CD4-positive, alpha-beta T cell treated with Interleukin-15 for 4 hours (primary cell): ENCODE measurements at regions not wholly inside any gene's neighbourhood (a gene's known extent, or its start where the extent isn't known, plus 50 kb on each side); places are given as distances from the start of the nearest gene placed in this dataset.
"Not testable (repeated sequence)": the region's sequence is repeated elsewhere in the genome, so short reads cannot be mapped to it uniquely, and the experiment has no call there.

Source experiments
- DNase-seq: peaks from one replicate; pipeline ENCODE4 v3.0.0-alpha.2; 2020; ENCODE audit warnings: low spot score

DNA sequence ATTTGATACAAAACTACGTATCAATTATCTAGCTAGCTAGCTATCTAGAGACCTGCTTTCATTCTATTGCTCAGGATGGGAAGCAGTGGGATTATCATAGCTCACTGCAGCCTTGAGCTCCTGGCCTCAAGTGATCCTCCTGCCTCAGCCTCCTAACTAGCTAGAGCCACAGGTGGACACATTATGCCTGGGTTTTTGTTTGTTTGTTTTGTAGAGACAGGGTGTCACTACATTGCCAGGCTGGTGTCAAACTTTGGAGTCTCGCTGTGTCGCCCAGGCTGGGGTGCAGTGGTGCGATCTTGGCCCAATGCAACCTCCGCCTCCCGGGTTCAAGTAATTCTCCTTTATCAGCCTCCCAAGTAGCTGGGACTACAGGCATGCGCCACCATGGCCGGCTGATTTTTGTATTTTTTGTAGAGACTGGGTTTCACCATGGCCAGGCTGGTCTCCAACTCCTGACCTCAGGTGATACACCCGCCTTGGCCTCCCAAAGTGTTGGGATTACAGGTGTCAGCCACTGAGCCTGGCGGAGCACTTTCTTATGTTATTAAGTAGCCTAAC lies 122.5 kb upstream of the FBXO28 start:
- not testable (repeated sequence) for DNase-seq

DNA sequence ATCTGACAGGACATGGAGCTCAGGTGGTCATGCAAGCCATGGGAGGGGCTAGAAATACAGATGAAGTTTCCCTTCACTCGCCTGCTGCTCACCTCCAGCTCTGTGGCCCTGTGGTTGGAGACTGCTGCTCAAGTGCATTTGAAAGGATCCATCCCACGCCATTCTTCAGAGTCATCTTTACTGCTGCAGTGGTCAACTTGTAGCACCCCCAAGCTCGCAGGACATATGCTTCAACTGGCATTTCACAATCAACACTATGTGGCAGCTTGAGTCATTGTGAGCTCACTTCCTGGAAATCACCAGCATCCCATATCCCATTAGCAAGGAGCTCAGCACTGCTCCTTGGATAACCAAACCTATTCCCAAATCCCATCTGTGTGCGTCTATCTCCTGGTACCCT lies 116.2 kb upstream of the TP53BP2 start:
- DNase-seq: not testable (repeated sequence)

DNA sequence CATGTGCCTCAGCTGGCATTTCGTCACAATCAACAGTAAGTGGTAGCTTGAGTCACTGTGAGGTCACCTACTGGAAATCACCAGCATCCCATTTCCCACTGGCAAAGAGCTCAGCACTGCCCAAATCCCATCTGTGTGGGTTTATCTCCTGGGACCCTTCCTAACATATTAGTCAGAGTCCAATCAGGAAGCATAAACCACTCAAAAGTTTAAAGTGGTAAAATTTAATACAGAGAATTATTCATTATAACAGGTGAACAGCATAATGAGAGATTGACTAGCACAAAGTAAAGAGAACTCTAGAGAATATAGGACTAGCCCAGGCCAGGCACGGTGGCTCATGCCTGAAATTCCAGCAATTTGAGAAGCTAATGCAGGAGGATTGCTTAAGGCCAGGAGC lies 107.1 kb upstream of the TP53BP2 start:
- DNase-seq: not testable (repeated sequence)

DNA sequence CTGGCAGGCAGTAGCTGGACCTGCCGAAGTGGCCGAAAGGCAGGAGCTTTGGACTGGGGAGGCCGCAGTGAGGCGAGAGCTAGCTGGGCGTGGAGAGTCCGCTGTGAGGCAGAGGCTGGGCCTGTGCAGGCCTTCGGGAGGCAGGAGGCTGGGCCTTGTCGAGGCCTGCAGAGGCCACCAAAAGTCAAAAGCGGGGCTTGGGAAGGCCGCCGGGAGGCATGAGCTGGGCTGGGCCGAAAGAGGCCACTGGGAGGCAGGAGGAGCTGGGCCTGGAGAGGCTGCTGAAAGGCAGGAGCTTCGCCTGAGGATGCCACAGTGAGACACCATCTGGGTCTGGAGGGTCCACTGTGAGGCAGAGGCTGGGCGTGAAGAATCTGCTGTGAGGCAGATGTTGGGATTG lies 105.8 kb upstream of the TP53BP2 start:
- DNase-seq: not testable (repeated sequence)

DNA sequence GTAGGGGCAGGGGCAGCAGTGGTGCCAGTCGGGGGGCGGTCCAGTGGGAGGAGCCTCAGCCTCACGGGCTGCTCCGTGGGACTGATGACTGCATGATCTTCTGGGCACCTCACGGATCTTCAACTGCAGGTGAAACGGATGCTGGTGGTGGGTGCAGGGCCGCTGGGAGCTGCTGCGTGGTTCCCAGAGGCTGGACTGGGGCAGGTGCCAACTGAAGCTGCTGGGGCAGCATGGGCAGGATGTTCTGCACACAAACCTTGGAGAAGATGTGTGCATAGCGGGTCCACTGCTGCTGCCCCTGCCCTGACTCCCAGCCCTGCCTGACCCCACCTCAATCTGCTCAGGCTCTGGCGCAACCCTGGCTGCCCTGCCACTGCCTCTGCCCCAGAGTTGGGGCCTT lies 104.2 kb upstream of the TP53BP2 start:
- not testable (repeated sequence) for DNase-seq

DNA sequence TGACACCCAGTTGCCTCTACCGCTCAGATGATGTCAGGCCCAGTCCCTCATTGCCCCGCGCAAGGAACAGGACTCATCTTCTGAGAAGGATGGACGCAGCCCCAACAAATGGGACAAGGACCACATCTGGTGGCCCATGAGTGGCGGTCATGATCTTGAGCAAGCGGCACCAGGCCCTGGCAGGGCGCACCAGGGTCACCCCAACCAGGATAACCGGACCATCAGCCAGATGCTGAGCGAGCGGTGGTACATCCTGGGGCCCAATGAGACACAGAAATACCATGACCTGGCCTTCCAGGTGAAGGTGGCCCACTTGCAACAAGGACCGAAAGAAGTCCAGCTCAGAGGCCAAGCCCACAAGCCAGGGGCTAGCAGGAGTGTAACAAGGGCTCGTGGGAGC lies 102.3 kb upstream of the TP53BP2 start:
- not testable (repeated sequence) for DNase-seq

DNA sequence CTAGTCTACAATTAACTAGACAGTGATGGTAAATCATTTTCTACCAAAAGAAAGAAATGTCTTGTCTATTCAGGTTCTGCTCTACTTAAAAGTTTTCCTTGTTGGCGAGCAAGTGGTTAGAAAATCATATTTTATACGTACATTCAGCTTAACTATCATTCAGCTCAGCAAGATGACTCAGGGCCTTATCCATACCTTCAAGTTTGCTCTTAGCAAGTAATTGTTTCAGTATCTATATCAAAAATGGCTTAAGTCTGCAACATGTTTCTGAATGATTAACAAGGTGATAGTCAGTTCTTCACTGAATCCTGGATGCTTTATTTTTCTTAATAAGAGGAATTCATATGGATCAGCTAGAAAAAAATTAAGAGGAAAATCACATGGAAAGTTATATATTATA lies 90.8 kb upstream of the TP53BP2 start:
- DNase-seq: not testable (repeated sequence)

DNA sequence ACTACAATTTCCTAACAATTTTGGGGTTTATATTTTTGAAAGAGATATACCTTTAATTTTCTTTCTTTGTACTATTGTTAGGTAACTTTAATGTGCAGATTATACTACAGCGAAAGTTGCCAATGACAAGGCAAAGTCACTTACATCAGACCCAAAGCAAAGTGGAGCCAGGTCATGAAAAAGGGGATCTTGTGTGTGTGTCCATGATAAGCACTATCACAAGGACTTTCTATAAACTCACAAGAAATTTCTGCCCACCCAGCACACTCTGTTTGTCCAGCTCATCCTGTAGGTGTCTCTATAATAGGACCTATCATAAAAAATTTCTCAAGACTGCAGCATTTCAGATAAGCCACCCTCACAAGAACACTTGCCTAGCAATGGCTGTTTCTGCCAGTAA lies 85.7 kb upstream of the TP53BP2 start:
- not testable (repeated sequence) for DNase-seq

DNA sequence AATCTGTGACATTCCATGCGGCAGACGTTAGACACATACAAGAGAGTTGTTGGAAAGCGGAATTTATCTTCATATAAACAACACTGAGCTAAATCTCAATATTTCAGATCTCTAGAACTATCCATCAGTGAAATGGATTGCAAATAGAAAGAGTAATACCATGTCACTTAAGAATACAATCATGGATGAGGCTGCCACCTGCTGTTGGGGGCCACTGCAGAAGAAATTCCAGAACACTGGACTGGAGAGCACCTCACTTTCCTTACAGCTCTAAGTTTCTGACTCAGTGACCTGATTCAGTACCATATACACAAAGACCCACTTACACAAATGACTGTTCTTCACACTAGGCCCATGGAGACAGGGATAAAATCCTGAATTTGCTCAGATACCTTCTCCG lies 75.1 kb upstream of the TP53BP2 start:
- not testable (repeated sequence) for DNase-seq

DNA sequence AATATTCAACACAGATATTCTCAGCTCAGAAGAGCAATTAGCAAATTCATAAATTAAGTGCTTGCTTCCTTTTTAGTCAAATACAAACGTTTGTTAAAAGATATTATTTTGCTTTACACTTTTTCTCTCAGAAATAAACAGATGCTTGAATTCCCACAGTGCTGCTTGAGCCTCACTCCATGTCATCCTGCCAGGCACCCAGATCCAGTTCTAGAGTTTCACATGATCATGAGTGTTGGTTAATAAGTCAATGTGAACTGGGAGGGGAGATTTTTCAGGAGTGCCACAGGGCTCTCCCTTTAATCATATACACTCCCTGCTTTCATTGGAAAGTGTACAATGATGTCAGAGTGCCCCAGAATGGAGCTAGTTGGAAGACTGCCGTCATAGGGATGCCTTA lies 69.7 kb upstream of the TP53BP2 start:
- not testable (repeated sequence) for DNase-seq

DNA sequence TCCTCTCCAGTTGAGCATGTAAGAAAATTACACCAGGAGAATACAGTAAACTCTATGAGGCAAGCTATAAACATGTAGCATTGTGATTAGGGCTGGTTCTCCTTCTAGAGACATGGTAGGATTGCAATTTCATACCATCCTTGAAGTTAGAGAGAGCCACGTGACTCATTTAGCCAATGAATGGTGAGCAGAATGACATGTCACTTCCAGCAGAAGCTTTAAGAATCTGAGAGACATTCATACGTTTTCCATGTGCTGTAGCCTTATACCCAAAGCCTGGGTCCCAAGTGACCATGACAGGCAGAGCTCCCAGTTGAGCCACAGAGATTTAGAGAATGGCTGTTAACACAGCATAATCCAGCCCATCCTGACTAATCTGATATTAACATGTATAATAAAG lies 68.0 kb upstream of the TP53BP2 start:
- DNase-seq: not testable (repeated sequence)

DNA sequence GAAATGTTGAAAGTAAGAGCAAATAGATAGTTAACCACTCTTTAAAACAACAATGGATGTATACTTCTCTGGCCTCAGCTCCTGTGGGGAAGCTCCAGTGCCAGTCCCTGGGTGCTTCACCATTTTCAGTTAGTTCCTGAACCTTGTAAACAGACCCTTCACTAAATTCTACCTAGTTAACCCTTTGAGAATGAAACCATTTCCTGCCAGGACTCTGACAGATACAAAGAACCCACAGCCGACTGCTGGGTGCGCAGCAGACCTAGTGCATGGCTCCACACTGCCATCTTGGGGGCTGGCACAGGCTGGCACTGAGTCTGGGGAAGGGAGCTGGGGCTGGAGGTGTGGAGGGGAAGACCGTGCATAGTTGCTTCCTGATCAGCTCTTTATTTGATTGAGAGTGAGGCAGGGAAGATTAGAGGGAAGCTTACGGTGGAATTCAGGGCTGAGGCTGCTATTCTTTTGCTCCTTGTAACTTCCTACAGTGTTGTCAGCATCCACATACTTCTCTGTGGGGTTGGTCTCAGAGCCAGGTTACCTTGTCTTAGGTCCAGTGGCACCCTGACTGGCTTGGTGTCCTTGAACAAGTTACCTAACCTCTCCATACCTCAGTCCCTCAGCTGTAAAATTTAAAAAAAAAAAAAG lies 62.3 kb upstream of the TP53BP2 start:
- peak; percentile 27 for DNase-seq

DNA sequence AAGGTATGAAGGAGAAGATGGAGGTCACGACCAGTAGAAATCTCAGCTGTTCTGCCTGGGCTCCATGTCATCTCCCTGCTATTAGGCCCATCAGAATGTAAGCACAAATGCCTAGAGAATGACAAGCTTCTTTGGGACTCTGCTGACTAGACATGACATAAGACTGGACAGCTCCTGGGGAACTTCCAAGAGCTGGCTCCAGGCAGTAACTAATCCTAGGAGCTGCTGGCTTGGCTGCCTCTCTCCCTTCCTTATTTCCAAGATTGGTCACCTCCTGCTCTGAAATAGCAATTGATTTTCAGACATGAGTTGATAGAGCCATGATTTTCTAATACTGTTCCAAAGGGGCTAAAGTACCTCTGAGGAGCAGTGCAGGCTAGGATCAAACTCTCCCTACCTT lies 57.5 kb upstream of the TP53BP2 start:
- DNase-seq: not testable (repeated sequence)

DNA sequence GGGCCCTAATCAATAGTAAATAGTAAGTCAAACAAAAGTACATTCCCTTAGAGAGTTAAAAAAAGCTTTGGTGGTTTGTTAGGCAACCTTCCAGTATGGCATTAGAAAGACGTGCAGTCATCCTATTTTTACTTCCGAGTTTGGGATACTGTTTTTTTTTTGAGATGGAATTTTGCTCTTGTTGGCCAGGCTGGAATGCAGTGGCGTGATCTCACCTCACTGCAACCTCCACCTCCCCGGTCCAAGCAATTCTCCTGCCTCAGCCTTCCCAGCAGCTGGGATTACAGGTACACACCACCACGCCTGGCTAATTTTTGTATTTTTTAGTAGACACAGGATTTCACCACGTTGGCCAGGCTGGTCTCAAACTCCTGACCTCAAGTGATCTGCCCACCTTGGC lies 54.0 kb upstream of the TP53BP2 start:
- DNase-seq: not testable (repeated sequence)

DNA sequence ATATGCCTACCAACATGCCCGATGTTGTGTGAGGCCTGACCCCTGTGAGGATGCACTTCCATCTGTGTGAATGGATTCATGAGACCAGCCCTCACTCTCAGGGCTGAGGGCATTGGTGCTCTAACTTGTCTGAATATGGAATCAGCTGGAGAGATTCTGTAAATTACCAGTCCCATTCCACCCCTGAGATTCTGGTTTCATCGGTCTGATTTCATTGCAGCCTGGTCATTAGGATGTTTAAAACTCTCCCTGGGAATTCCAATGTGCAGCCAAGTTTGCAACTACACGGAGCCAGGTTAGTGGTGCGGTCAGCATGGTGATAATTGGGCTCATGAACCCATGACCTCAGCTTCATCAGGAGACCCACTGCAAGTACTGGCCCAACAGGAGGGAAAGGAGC lies 51.4 kb upstream of the TP53BP2 start:
- DNase-seq: not testable (repeated sequence)

DNA sequence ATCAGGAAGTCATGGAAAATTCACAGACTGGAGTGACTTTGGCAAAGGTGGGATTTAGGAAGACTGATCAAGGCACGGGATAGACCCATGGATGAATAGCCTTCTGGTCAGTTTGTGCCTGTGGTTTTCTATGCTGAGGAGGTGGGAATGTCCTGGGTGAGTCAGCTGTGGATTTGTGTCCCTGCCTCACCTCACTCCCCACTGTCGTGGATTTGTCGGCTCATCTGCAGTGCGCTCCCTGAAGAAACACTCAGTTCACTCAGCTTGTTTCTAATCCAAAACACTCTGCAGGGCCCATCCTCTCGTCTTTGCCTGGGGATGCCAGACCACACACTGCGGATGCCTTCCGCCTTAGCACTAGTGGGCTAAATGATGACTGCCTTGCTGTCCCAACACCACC lies 50.2 kb upstream of the TP53BP2 start:
- DNase-seq: not testable (repeated sequence)
